ENCODE measurements at regions not wholly inside any gene's neighbourhood (a gene's known extent, or its start where the extent isn't known, plus 50 kb on each side); places are given as distances from the start of the nearest gene placed in this dataset.
A peak's percentile ranks its signal among the peaks of the same experiment; 100 is the strongest.

DNA sequence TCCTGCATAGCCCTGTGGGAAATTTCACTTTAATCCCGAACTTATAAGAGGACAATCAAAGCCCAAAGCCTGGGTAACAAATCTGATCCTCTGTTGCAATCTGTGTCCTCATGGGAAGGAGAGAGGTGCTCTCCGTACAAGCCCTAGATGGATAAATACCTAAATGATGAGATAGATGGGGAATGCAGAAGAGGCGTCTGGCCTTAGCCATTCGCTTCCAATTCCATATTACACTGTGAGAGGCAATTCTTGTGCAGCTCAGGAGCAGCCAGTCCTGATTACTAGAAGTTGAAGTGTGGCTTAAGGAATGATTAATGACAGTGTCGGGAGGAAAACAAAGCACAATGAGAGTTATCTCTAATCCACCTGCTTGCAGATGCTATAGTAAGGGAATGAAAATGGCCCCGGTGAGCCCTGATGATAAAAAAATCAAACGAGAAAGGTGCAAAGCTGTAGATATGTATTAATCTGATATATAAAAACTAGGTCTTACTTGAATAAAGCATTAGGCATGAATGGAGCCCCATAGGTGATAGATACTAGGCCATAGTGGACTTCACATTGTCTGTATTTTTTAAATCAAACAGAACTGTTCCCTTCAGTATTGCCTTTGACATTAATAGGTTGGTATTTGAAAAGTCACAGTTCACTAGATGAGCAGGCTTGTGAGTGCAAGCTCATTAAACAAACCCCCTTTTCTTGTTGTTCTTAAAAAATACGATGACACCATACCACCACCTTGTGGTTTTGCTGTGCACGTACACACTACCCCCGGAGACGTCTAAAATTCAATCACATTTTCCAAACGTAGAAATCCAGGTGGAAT, 54.2 kb upstream of the TMCO5A start:
- DNase-seq, result peak; percentile 41 to 45

DNA sequence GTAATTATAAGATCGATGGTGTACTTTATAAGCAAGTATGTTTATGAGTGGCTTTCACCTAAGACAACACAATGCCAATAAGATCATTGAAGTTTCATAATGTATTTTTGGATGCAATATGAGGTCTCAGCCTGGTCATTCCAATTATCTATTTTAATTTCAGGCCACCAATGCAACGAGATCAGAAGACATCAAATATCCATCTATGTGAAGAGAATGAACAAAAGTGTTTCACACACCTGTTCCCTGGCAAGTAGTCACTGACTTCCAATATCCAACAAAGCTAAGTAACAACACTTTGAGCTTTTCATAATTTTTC, 53.6 kb upstream of the TMCO5A start:
- no peak for DNase-seq

DNA sequence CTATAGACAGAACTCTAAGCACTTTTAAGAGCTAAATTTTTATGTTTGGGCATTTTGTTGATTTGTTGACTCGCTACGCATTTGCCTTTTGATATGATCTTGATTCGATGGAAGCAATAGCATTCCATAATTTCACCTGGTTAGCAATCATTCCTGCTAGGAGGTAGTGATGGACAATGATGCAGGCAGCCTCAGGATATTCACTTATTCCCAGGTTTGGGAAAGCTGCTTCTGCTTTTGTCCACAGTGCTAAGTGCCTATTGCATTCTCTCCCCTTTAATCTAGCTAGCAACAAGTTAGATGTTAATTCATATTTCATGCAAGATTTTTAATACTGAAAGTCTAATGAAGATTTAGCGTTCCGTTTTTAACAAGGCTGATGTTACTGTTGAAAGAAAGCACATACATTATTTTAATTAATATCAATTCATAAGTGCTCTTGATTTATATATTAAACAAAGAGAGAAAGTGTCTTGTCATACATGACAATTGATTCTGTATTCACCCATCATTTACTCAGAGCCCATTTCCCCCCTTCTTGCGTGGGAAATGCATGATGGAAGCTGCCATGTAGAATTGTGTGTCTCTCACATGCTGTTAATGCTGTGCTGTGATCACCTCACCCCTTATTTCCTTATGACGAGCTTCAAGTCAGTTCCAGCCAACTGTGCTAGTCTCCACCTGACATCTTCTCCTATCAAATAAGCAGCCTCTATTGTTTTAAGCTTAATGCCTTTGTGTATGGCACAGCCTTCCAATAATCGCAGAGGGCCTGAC, 53.0 kb upstream of the TMCO5A start:
- DNase-seq, result no peak

DNA sequence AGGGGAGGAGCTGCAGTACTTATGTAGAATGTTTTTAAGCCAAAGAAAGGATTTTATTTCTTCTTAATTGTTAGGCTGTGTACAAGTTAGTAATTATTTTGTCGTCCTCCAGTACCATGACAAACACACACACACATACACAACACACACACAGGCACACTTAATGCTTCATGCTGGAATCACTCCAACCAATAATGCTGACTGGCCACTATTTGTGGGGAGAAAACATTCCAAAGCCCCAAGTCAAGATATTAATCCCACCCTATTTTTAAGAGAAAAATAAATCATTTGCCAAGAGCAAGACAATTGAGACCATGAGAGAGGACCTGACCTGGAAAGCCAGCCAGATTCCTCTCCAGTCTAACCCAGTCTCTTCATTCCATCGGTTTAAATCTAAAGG, 51.8 kb upstream of the TMCO5A start:
- no peak for DNase-seq

Data from SHP77 (cell line).